ENCODE measurements at regions not wholly inside any gene's neighbourhood (a gene's known extent, or its start where the extent isn't known, plus 50 kb on each side); places are given as distances from the start of the nearest gene placed in this dataset.

- TF ChIP-seq CTCF (IDR thresholded peaks at IDR 0.05) (no peak), TCF7L2 (IDR thresholded peaks at IDR 0.05; ENCODE audit: low read depth, low read length) (no peak), REST (IDR thresholded peaks at IDR 0.05; ENCODE audit: insufficient read depth in 1 of 2, low read depth in 2 of 2, low read length in 1 of 2) (no peak)
Observed at GRCh38 chr5:152072091-152072490, 147.4 kb upstream of the GLRA1 start.
